GM19467 (cell line): ENCODE measurements at regions not wholly inside any gene's neighbourhood (a gene's known extent, or its start where the extent isn't known, plus 50 kb on each side); places are given as distances from the start of the nearest gene placed in this dataset.
"Not testable (repeated sequence)": the region's sequence is repeated elsewhere in the genome, so short reads cannot be mapped to it uniquely, and the experiment has no call there.

Experiments used
- ATAC-seq: cut with Tn5 transposase; IDR thresholded peaks from one replicate; pipeline ENCODE4 v1.9.1; 2021; ENCODE audit warnings: mild to moderate bottlenecking, moderate library complexity; ENCODE audit not compliant: unreplicated experiment

- ATAC-seq: no peak
These were observed 1465.1 kb upstream of the C9orf72 start for GRCh38 chr9:29038332-29038731.

- ATAC-seq: no peak
These were observed 1466.0 kb upstream of the C9orf72 start for GRCh38 chr9:29039258-29039657.

GRCh38 chr9:29043072-29043471 is 1469.8 kb upstream of the C9orf72 start:
- no peak for ATAC-seq

GRCh38 chr9:29044959-29045358 is 1471.7 kb upstream of the C9orf72 start:
- no peak for ATAC-seq

- no peak for ATAC-seq
These were observed 1486.8 kb upstream of the C9orf72 start for GRCh38 chr9:29060041-29060440.

GRCh38 chr9:29062446-29062845 is 1489.2 kb upstream of the C9orf72 start:
- no peak for ATAC-seq

GRCh38 chr9:29063031-29063430 is 1489.8 kb upstream of the C9orf72 start:
- no peak for ATAC-seq

GRCh38 chr9:29066141-29066640 is 1492.9 kb upstream of the C9orf72 start:
- ATAC-seq: no peak

- no peak for ATAC-seq
These were observed 1495.2 kb upstream of the C9orf72 start for GRCh38 chr9:29068461-29068860.

GRCh38 chr9:29069376-29069775 is 1496.1 kb upstream of the C9orf72 start:
- no peak for ATAC-seq

GRCh38 chr9:29078063-29078666 is 1504.9 kb upstream of the C9orf72 start:
- ATAC-seq: no peak

GRCh38 chr9:29100762-29101161 is 1527.5 kb upstream of the C9orf72 start:
- ATAC-seq: no peak

GRCh38 chr9:29104166-29104565 is 1530.9 kb upstream of the C9orf72 start:
- not testable (repeated sequence) for ATAC-seq

GRCh38 chr9:29118555-29118954 is 1545.3 kb upstream of the C9orf72 start:
- ATAC-seq: no peak

- ATAC-seq: no peak
These were observed 1553.5 kb upstream of the C9orf72 start for GRCh38 chr9:29126783-29127182.

- ATAC-seq: no peak
These were observed 1556.5 kb upstream of the C9orf72 start for GRCh38 chr9:29129763-29130162.

GRCh38 chr9:29144476-29144875 is 1571.2 kb upstream of the C9orf72 start:
- no peak for ATAC-seq

GRCh38 chr9:29150606-29151005 is 1577.3 kb upstream of the C9orf72 start:
- ATAC-seq: no peak

GRCh38 chr9:29160763-29161353 is 1587.6 kb upstream of the C9orf72 start:
- ATAC-seq: no peak

- ATAC-seq: no peak
These were observed 1600.9 kb upstream of the C9orf72 start for GRCh38 chr9:29174136-29174535.

- ATAC-seq: no peak
These were observed 1603.0 kb upstream of the C9orf72 start for GRCh38 chr9:29176231-29176630.

- no peak for ATAC-seq
These were observed 1603.5 kb upstream of the C9orf72 start for GRCh38 chr9:29176786-29177185.

- no peak for ATAC-seq
These were observed 1610.7 kb upstream of the C9orf72 start for GRCh38 chr9:29183971-29184370.
